ENCODE measurements at regions not wholly inside any gene's neighbourhood (a gene's known extent, or its start where the extent isn't known, plus 50 kb on each side); places are given as distances from the start of the nearest gene placed in this dataset.

DNA sequence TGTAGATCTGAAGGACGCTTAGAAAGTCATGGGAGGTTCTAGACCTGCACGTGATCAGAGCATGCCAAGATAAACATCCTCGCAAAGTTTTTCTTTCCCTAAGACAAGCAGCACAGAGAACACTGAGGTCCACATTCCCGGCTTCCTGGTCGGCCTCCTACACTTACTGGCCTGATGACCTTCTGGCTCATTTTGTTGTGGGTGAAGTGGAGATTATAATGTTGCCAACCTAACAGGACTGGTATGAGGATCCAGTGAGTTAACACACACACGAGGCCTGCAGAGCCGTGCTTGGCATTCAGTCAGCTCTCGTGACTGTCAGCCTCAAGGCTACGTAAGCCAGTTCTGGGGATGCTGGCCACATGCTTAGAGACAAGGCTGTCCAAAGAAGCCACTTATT lies 186.0 kb downstream of the TENT4A start:
- ATAC-seq, result no peak
- ChIA-PET POLR2A (no interaction called here), CTCF (no interaction called here)
- Mint-ChIP-seq H3K4me3 (no peak overlapping the region), H3K27ac (no peak overlapping the region), H3K36me3 (no peaks in the 10 kb centered on the region), H3K9me3 (peaks cover 14% of the 10 kb centered on the region), H3K4me1 (0 out of 2 replicates have a peak, but pooled peaks cover 4% of the 10 kb centered on the region), H3K27me3 (ENCODE audit: low read depth) (0 out of 2 replicates have a peak, but pooled peaks cover 2% of the 10 kb centered on the region)
- no peak for DNase-seq (ENCODE audit: low spot score)
- TF ChIP-seq ATF1 (CRISPR knock-in tag; IDR thresholded peaks at IDR 0.05), result no peak
- no peak for TF ChIP-seq FOXJ3 (CRISPR knock-in tag; IDR thresholded peaks at IDR 0.05; ENCODE audit: borderline replicate concordance)
- TF ChIP-seq SMAD4 (CRISPR knock-in tag; IDR thresholded peaks at IDR 0.05), result no peak
- TF ChIP-seq SMAD3 (CRISPR knock-in tag; IDR thresholded peaks at IDR 0.05; ENCODE audit: borderline replicate concordance), result no peak
- TF ChIP-seq, protein P1, sequence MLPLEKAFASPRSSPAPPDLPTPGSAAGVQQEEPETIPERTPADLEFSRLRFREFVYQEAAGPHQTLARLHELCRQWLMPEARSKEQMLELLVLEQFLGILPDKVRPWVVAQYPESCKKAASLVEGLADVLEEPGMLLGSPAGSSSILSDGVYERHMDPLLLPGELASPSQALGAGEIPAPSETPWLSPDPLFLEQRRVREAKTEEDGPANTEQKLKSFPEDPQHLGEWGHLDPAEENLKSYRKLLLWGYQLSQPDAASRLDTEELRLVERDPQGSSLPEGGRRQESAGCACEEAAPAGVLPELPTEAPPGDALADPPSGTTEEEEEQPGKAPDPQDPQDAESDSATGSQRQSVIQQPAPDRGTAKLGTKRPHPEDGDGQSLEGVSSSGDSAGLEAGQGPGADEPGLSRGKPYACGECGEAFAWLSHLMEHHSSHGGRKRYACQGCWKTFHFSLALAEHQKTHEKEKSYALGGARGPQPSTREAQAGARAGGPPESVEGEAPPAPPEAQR (CRISPR knock-in tag; IDR thresholded peaks at IDR 0.05), result no peak
- no peak for TF ChIP-seq ZNF317 (CRISPR knock-in tag; IDR thresholded peaks at IDR 0.05; ENCODE audit: borderline replicate concordance, low read depth)
- TF ChIP-seq, protein P2, sequence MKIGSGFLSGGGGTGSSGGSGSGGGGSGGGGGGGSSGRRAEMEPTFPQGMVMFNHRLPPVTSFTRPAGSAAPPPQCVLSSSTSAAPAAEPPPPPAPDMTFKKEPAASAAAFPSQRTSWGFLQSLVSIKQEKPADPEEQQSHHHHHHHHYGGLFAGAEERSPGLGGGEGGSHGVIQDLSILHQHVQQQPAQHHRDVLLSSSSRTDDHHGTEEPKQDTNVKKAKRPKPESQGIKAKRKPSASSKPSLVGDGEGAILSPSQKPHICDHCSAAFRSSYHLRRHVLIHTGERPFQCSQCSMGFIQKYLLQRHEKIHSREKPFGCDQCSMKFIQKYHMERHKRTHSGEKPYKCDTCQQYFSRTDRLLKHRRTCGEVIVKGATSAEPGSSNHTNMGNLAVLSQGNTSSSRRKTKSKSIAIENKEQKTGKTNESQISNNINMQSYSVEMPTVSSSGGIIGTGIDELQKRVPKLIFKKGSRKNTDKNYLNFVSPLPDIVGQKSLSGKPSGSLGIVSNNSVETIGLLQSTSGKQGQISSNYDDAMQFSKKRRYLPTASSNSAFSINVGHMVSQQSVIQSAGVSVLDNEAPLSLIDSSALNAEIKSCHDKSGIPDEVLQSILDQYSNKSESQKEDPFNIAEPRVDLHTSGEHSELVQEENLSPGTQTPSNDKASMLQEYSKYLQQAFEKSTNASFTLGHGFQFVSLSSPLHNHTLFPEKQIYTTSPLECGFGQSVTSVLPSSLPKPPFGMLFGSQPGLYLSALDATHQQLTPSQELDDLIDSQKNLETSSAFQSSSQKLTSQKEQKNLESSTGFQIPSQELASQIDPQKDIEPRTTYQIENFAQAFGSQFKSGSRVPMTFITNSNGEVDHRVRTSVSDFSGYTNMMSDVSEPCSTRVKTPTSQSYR (CRISPR knock-in tag; IDR thresholded peaks at IDR 0.05), result no peak
- TF ChIP-seq, protein P3, sequence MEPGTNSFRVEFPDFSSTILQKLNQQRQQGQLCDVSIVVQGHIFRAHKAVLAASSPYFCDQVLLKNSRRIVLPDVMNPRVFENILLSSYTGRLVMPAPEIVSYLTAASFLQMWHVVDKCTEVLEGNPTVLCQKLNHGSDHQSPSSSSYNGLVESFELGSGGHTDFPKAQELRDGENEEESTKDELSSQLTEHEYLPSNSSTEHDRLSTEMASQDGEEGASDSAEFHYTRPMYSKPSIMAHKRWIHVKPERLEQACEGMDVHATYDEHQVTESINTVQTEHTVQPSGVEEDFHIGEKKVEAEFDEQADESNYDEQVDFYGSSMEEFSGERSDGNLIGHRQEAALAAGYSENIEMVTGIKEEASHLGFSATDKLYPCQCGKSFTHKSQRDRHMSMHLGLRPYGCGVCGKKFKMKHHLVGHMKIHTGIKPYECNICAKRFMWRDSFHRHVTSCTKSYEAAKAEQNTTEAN (CRISPR knock-in tag; IDR thresholded peaks at IDR 0.05), result no peak
- no peak for TF ChIP-seq CREB1 (CRISPR knock-in tag; IDR thresholded peaks at IDR 0.05)

DNA sequence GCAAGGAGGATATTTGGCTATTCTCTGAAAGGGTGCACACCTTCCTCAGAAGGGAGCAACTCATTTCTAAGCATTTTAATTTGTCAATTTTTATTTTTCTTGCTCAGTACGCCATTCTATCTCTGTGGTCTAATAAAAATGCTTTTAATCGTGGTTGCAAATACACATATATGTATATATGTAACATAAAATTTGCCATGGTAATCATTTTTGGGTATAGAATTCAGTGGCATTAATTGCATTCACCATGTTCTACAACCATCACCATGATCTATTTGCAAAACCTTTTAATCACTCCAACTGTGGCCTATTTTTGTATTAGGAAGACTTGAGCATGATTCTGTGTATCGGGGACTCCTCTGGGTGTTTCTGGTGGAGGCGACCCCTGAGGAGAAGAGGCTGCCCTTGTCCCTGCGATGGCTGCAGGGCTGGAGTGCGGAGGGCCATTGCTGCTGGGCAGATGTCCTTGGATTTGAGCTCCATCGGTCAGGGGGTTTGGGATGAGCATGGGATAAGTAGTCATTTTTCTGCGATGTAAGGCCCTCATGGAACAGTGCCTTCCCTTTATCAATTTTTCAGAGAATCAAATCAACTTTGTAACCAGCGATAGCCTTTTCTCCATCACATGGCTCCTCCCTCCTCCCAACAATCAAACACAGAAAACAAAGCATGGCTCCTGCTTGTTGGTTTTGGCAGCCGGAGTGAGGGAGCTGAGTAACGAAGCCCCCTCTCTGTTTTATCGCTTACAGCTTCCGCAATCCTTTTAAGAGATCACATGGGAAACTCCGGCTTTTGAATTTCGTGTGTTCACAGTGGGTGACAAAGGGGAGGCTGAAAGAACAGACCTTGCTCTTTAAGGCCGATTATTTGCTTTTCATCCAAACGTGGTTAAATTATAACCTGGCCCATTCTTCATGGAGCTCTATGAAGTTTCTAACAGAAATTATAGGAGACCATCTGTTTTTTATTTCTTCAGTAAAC lies 187.3 kb downstream of the TENT4A start:
- ATAC-seq (no peak; the same call in 1 of the 2 replicates), DNase-seq (ENCODE audit: low spot score) (no peak)
- 0 out of 2 replicates have a peak, but pooled peaks cover 4% of the 10 kb centered on the region for H3K4me1 Mint-ChIP-seq
- 0 out of 2 replicates have a peak, but pooled peaks cover 2% of the 10 kb centered on the region for H3K27me3 Mint-ChIP-seq (ENCODE audit: low read depth)
- peaks cover 14% of the 10 kb centered on the region for H3K9me3 Mint-ChIP-seq
- H3K27ac Mint-ChIP-seq, result no peak overlapping the region
- CTCF ChIA-PET, result interaction anchor here (1.5 kb wide), 1 partner anchor 80 kb away, joined by 4 read pairs; no protein-coding TSS in a partner anchor
- POLR2A ChIA-PET, result no interaction called here
- no peak overlapping the region for H3K4me3 Mint-ChIP-seq
- no peaks in the 10 kb centered on the region for H3K36me3 Mint-ChIP-seq
- no peak for TF ChIP-seq JAZF1 (CRISPR knock-in tag; IDR thresholded peaks at IDR 0.05)
- TF ChIP-seq, protein P4, sequence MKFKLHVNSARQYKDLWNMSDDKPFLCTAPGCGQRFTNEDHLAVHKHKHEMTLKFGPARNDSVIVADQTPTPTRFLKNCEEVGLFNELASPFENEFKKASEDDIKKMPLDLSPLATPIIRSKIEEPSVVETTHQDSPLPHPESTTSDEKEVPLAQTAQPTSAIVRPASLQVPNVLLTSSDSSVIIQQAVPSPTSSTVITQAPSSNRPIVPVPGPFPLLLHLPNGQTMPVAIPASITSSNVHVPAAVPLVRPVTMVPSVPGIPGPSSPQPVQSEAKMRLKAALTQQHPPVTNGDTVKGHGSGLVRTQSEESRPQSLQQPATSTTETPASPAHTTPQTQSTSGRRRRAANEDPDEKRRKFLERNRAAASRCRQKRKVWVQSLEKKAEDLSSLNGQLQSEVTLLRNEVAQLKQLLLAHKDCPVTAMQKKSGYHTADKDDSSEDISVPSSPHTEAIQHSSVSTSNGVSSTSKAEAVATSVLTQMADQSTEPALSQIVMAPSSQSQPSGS (CRISPR knock-in tag; IDR thresholded peaks at IDR 0.05; ENCODE audit: borderline replicate concordance, low read depth), result no peak
- TF ChIP-seq SMAD4 (CRISPR knock-in tag; IDR thresholded peaks at IDR 0.05), result no peak
- no peak for TF ChIP-seq SP1 (CRISPR knock-in tag; conservative IDR thresholded peaks at IDR 0.05)
- no peak for TF ChIP-seq ZBTB21 (CRISPR knock-in tag; IDR thresholded peaks at IDR 0.05; ENCODE audit: borderline replicate concordance)
- TF ChIP-seq, protein P3 (CRISPR knock-in tag; IDR thresholded peaks at IDR 0.05), result no peak
- TF ChIP-seq SMAD3 (CRISPR knock-in tag; IDR thresholded peaks at IDR 0.05; ENCODE audit: borderline replicate concordance), result no peak
- no peak for TF ChIP-seq MXD4 (CRISPR knock-in tag; IDR thresholded peaks at IDR 0.05; ENCODE audit: borderline replicate concordance)
- no peak for TF ChIP-seq OVOL2 (CRISPR knock-in tag; IDR thresholded peaks at IDR 0.05; ENCODE audit: borderline replicate concordance)
- no peak for TF ChIP-seq ZNF121 (CRISPR knock-in tag; IDR thresholded peaks at IDR 0.05)
- TF ChIP-seq SOX15 (CRISPR knock-in tag; IDR thresholded peaks at IDR 0.05), result no peak
- TF ChIP-seq, protein P5, sequence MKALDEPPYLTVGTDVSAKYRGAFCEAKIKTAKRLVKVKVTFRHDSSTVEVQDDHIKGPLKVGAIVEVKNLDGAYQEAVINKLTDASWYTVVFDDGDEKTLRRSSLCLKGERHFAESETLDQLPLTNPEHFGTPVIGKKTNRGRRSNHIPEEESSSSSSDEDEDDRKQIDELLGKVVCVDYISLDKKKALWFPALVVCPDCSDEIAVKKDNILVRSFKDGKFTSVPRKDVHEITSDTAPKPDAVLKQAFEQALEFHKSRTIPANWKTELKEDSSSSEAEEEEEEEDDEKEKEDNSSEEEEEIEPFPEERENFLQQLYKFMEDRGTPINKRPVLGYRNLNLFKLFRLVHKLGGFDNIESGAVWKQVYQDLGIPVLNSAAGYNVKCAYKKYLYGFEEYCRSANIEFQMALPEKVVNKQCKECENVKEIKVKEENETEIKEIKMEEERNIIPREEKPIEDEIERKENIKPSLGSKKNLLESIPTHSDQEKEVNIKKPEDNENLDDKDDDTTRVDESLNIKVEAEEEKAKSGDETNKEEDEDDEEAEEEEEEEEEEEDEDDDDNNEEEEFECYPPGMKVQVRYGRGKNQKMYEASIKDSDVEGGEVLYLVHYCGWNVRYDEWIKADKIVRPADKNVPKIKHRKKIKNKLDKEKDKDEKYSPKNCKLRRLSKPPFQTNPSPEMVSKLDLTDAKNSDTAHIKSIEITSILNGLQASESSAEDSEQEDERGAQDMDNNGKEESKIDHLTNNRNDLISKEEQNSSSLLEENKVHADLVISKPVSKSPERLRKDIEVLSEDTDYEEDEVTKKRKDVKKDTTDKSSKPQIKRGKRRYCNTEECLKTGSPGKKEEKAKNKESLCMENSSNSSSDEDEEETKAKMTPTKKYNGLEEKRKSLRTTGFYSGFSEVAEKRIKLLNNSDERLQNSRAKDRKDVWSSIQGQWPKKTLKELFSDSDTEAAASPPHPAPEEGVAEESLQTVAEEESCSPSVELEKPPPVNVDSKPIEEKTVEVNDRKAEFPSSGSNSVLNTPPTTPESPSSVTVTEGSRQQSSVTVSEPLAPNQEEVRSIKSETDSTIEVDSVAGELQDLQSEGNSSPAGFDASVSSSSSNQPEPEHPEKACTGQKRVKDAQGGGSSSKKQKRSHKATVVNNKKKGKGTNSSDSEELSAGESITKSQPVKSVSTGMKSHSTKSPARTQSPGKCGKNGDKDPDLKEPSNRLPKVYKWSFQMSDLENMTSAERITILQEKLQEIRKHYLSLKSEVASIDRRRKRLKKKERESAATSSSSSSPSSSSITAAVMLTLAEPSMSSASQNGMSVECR (CRISPR knock-in tag; IDR thresholded peaks at IDR 0.05; ENCODE audit: borderline replicate concordance), result no peak
- no peak for TF ChIP-seq GTF2I (CRISPR knock-in tag; conservative IDR thresholded peaks at IDR 0.05)
- no peak for TF ChIP-seq TP53 (CRISPR knock-in tag; IDR thresholded peaks at IDR 0.05)
- no peak for TF ChIP-seq ZNF219 (CRISPR knock-in tag; IDR thresholded peaks at IDR 0.05; ENCODE audit: borderline replicate concordance)
